ENCODE measurements at regions not wholly inside any gene's neighbourhood (a gene's known extent, or its start where the extent isn't known, plus 50 kb on each side); places are given as distances from the start of the nearest gene placed in this dataset.
"Not testable (repeated sequence)": the region's sequence is repeated elsewhere in the genome, so short reads cannot be mapped to it uniquely, and the experiment has no call there.

DNA sequence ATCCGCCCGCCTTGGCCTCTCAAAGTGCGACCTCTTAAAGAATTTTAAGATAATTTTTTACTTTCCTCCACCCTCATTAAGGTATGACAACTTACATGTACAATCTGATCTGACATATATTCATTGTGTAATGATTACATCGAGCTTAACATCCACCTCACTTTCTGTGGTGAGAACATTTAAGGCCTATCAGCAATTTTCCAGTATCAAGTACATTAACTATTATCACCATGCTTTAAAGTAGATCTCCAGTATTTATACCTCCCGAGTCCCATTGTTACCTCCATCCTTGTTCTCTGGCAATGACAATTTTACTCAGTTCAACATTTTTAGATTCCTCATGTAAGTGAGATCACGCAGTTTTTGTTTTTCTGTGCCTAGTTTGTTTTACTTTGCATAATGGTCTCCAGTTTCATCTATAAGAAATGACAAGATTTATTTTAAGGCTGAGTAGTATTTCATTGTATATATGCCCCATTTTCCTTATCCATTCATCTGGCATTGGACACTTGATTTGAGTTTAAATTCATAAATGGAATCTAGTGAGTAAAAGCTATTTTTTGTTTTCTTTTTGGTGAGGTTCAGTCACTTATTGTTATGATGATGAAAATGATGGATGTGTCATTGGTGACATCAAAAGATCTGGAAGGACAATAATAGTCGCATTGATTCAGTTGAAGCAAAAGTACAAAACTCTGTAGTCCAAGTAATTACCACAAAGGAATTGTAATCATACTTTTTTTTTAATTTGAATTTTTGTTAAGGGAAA lies 87.0 kb downstream of the OR2B2 start:
- peak overlapping the region; percentile 83 to 99 (median 92) for H3K4me3 Mint-ChIP-seq
- H3K4me1 Mint-ChIP-seq = peaks cover 8 to 43% (median 31%) of the 10 kb centered on the region in 4 donors
- POLR2A ChIA-PET = interaction anchor here (0.6 to 9.2 kb wide), 29 partner anchors 10 to 1807 kb away, joined by 3 to 308 read pairs (median 4); a partner anchor contains a TSS
- ATAC-seq (no peak), DNase-seq (peak in 1 of 10 donors; percentile 40)
- peak overlapping the region; percentile 96 to 100 (median 97) for H3K27ac Mint-ChIP-seq
- H3K9me3 Mint-ChIP-seq = no peaks in the 10 kb centered on the region
- no peaks in the 10 kb centered on the region for H3K36me3 Mint-ChIP-seq
- no peaks in the 10 kb centered on the region for H3K27me3 Mint-ChIP-seq

DNA sequence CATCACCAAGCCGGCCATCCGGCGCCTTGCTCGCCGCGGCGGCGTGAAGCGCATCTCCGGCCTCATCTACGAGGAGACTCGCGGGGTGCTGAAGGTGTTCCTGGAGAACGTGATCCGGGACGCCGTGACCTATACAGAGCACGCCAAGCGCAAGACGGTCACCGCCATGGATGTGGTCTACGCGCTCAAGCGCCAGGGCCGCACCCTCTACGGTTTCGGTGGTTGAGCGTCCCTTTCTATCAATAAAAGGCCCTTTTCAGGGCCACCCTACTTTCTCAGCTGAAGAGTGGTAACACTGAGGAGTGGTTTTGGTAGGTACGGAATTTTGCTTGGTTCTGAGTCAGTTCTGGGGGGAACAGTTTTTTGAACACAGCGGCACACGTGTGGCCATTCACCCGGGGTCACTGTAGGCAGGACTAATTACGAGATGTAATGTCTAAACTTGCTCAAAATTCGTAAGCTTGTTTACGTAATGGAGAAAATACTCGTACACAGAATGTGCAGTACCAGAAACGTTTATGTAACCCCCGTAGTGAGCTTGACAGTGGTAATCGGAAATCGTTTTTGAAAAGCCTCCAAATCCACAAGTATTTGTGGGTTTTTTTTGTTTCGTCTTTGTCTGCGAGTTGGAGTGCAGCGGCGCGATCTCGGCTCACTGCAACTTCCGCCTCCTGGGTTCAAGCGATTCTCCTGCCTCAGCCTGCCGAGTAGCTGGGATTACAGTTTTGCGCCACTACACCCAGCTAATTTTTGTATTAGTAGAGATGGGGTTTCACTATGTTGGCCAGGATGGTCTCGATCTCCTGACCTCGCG lies 87.8 kb downstream of the OR2B2 start:
- peak overlapping the region; percentile 83 to 99 (median 92) for H3K4me3 Mint-ChIP-seq
- H3K9me3 Mint-ChIP-seq, H3K27me3 Mint-ChIP-seq: not testable (repeated sequence)

DNA sequence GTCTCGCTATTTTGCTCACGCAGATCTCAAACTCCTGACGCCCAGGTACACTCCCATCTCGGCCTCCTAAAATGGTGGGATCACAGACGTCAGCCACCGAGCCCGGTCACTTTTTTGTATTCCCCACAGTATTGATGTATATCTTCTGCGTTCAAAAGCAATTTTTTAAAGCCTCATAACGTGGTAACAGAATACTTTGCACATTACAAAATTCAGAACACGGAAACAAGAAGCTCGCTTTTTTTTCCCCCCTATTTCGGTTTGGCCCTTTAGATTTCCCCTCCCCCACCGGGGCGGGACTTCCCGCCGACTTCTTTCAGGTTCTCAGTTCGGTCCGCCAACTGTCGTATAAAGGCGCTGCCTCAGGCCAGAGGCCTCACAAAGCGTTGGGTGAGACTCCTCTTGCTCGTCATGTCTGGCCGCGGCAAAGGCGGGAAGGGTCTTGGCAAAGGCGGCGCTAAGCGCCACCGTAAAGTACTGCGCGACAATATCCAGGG lies 88.4 kb downstream of the OR2B2 start:
- peak in 8 of 10 donors; percentile 55 to 85 (median 72) for DNase-seq
- not testable (repeated sequence) for H3K36me3 Mint-ChIP-seq, H3K9me3 Mint-ChIP-seq, H3K27me3 Mint-ChIP-seq
- H3K4me3 Mint-ChIP-seq = peak overlapping the region; percentile 83 to 99 (median 92)
- peak overlapping the region; percentile 96 to 100 (median 97) for H3K27ac Mint-ChIP-seq
- POLR2A ChIA-PET = interaction anchor here (1.0 to 9.2 kb wide), 17 partner anchors 10 to 1791 kb away, joined by 3 to 308 read pairs (median 9); a partner anchor contains a TSS
- peaks cover 8 to 29% (median 21%) of the 10 kb centered on the region in 4 donors for H3K4me1 Mint-ChIP-seq
- ATAC-seq = peak; percentile 22 to 61

More for the DNA sequence above, 87.8 kb downstream of the OR2B2 start:
- H3K36me3 Mint-ChIP-seq = not testable (repeated sequence)
- DNase-seq (peak in 7 of 10 donors; percentile 42 to 86 (median 69)), ATAC-seq (peak; percentile 77 to 81)
- POLR2A ChIA-PET = interaction anchor here (0.6 to 9.2 kb wide), 29 partner anchors 10 to 1807 kb away, joined by 3 to 308 read pairs (median 4); a partner anchor contains a TSS
- H3K27ac Mint-ChIP-seq = peak overlapping the region; percentile 96 to 100 (median 97)
- H3K4me1 Mint-ChIP-seq = peaks cover 8 to 35% (median 24%) of the 10 kb centered on the region in 4 donors

DNA sequence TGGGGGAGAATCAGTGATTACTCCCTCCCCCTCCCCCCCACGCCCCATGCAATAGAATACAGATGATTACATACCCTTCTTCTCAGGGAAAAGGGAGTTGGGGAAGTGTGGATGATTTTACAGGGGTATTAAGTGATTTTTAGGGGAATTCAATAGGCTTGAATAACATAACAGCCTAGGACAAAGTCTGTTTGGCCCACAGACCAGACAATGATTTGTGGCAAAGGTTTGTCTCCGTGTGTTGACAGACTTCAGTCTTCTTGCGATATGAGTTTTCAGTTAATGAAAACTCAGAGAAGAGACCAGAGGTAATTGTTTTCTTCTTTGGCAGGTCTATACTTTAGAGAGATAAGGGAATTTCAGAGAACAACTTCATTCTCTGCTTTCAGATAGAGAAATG lies 95.3 kb downstream of the OR2B2 start:
- peak overlapping the region in 1 of 10 donors; percentile 12 for H3K4me3 Mint-ChIP-seq

DNA sequence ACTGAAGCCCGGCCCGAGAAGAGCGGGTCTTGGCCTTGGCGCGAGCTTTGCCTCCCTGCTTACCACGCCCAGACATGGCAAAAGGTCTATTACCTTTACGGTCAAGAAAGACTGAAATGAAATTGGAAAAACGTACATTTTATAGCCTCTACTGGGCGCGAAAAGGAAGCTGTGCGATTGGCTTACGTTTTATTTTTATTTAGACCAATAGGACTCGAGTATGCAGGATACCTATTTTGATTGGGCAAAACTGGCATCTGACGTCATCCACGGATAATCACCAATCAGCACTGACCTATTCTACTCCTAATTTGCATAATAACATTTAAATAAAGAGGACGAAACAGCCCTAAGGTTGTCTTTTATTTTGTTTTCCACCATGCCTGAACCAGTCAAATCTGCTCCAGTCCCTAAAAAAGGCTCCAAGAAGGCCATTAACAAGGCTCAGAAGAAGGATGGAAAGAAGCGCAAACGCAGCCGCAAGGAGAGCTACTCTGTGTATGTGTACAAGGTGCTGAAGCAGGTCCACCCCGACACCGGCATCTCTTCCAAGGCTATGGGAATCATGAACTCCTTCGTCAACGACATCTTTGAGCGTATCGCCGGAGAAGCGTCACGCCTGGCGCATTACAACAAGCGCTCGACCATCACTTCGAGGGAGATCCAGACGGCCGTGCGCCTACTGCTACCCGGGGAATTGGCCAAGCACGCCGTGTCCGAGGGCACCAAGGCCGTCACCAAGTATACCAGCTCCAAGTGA lies 97.4 kb downstream of the OR2B2 start:
- H3K36me3 Mint-ChIP-seq = no peaks in the 10 kb centered on the region
- peak; percentile 71 to 76 for ATAC-seq
- peak in 9 of 10 donors; percentile 52 to 91 (median 85) for DNase-seq
- POLR2A ChIA-PET = interaction anchor here (0.5 to 9.3 kb wide), 16 partner anchors 9 to 1691 kb away, joined by 3 to 438 read pairs (median 4); partner anchors contain the start of gene HMGN4
- H3K4me1 Mint-ChIP-seq = peaks cover 19 to 48% (median 33%) of the 10 kb centered on the region in 4 donors
- peaks cover 0 to under 1% (median 0%) of the 10 kb centered on the region in 9 donors for H3K9me3 Mint-ChIP-seq
- H3K4me3 Mint-ChIP-seq = peak overlapping the region; percentile 84 to 94 (median 91)
- H3K27ac Mint-ChIP-seq = peak overlapping the region; percentile 89 to 98 (median 94)
- no peaks in the 10 kb centered on the region for H3K27me3 Mint-ChIP-seq

More for the DNA sequence above, 95.3 kb downstream of the OR2B2 start:
- no peak for DNase-seq
- Mint-ChIP-seq H3K9me3 (no peaks in the 10 kb centered on the region), H3K27me3 (no peaks in the 10 kb centered on the region), H3K4me1 (peaks cover 7 to 29% (median 16%) of the 10 kb centered on the region in 4 donors), H3K27ac (no peak overlapping the region), H3K36me3 (no peaks in the 10 kb centered on the region)
- POLR2A ChIA-PET = interaction anchor here (0.6 to 9.2 kb wide), 4 partner anchors 18 to 684 kb away, joined by 3 to 308 read pairs (median 6); a partner anchor contains a TSS
- ATAC-seq = no peak

DNA sequence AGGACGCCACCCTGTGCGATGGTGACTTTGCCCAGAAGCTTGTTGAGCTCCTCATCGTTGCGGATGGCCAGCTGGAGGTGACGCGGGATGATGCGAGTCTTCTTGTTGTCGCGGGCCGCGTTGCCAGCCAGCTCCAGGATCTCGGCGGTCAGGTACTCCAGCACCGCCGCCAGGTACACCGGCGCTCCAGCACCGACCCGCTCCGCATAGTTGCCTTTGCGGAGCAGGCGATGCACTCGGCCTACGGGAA lies 97.9 kb downstream of the OR2B2 start:
- DNase-seq, H3K9me3 Mint-ChIP-seq, H3K36me3 Mint-ChIP-seq, H3K27me3 Mint-ChIP-seq: not testable (repeated sequence)
- ATAC-seq = peak; percentile 31 to 39
- POLR2A ChIA-PET = interaction anchor here (0.7 to 9.3 kb wide), 15 partner anchors 10 to 1691 kb away, joined by 3 to 438 read pairs (median 5); partner anchors contain the start of gene HMGN4
- H3K27ac Mint-ChIP-seq = peak overlapping the region; percentile 89 to 98 (median 94)
- H3K4me3 Mint-ChIP-seq = peak overlapping the region; percentile 84 to 94 (median 91)
- peaks cover 19 to 51% (median 35%) of the 10 kb centered on the region in 4 donors for H3K4me1 Mint-ChIP-seq

DNA sequence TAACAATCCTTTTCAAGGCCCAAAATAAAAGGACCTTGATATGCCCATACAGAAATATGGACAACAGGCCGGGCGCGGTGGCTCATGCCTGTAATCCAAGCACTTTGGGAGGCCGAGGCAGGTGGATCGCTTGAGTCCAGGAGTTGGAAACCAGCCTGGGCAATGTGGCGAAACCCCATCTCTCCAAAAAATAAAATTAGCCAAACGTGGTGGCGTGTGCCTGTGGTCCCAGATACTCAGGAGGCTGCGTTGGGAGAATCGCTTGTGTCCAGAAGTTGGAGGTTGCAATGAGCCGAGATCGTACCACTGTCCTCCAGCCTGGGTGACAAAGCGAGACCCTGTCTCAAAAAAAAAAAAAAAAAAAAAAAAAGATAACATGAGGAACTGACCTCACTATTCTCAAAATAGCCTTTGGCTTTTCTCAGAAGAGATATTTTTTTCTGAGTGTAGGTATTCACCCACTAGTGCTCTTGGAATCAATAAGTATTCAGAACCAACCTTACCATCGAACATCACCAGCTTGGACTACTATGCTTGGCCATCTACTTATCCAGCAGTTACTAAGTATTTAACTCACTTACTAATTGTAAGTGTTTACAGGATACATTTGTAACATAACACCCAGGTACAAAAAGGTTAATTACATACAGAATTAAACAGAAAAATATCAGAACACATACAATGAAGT lies 99.2 kb downstream of the OR2B2 start:
- H3K27ac Mint-ChIP-seq = peak overlapping the region in 3 of 10 donors; percentile 25 to 92 (median 33)

DNA sequence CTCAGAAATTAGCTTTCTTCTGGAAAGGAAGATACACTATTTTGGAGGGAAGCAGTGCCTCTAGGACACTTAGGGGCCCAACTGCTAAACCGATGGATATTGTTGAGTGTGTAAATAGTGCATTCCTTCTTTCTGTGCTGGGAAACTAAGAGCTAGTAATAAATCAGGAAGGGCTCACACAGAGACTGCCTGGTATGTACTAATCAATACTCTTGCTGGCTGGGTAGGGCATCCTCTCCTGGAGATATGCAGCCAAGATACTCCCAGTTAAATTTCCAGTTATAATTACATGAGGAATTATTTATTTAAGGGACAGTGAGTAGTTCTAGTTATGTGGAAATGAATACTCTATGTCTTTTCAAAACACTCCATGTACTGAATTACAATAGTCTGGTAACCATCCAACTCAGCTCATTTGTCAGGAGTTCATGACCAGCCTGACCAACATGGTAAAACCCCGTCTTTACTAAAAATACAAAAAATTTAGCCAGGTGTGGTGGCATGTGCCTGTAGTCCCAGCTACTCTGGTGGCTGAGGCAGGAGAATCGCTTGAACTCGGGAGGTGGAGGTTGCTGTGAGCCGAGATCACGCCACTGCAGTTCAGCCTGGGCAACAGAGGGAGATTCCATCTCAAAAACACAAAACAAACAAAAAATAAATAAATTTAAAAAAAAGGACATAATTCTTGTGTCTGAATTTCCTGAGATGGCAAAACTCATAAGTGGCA lies 100.0 kb downstream of the OR2B2 start:
- no peaks in the 10 kb centered on the region for H3K36me3 Mint-ChIP-seq
- H3K4me3 Mint-ChIP-seq = peak overlapping the region in 1 of 10 donors; percentile 19
- peaks cover 0 to 10% (median 0%) of the 10 kb centered on the region in 9 donors for H3K9me3 Mint-ChIP-seq
- POLR2A ChIA-PET = interaction anchor here (0.7 to 9.3 kb wide), 12 partner anchors 12 to 1688 kb away, joined by 3 to 438 read pairs (median 42); partner anchors contain the start of gene ZNF184
- ATAC-seq = no peak
- no peak for DNase-seq
- H3K27ac Mint-ChIP-seq = peak overlapping the region in 2 of 10 donors; percentile 7 to 33
- peaks cover 23 to 68% (median 44%) of the 10 kb centered on the region in 4 donors for H3K4me1 Mint-ChIP-seq
- no peaks in the 10 kb centered on the region for H3K27me3 Mint-ChIP-seq

More for the DNA sequence above, 99.2 kb downstream of the OR2B2 start:
- ATAC-seq (no peak), DNase-seq (no peak)
- no peaks in the 10 kb centered on the region for H3K36me3 Mint-ChIP-seq
- H3K4me1 Mint-ChIP-seq = peaks cover 19 to 63% (median 38%) of the 10 kb centered on the region in 4 donors
- POLR2A ChIA-PET = interaction anchor here (0.7 to 9.3 kb wide), 8 partner anchors 11 to 1688 kb away, joined by 4 to 438 read pairs (median 20); a partner anchor contains a TSS
- peaks cover 0 to 10% (median 0%) of the 10 kb centered on the region in 9 donors for H3K9me3 Mint-ChIP-seq
- H3K27me3 Mint-ChIP-seq = no peaks in the 10 kb centered on the region
- peak overlapping the region in 1 of 10 donors; percentile 22 for H3K4me3 Mint-ChIP-seq

DNA sequence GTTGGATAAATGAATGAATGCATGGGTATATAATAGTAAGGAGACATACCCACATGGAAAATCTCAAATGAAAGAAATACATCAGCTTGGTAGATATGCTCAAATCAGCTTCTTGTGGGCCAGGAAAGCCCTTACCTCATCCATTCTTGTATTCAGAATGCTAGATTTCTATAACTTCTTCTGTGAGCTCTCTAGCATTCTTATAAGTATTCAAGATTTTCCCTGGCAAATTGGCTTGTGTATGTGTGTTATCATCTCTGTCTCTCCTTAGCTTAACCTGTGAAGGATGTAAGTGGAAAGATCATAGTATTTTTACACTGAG lies 100.8 kb downstream of the OR2B2 start:
- Mint-ChIP-seq H3K36me3 (no peaks in the 10 kb centered on the region), H3K27me3 (no peaks in the 10 kb centered on the region), H3K4me1 (peaks cover 31 to 76% (median 50%) of the 10 kb centered on the region in 4 donors), H3K27ac (peak overlapping the region in 9 of 10 donors; percentile 97 to 99 (median 98)), H3K4me3 (peak overlapping the region in 8 of 10 donors; percentile 30 to 97 (median 94)), H3K9me3 (peaks cover 0 to 10% (median 0%) of the 10 kb centered on the region in 9 donors)
- POLR2A ChIA-PET = interaction anchor here (1.1 to 9.3 kb wide), 14 partner anchors 10 to 1768 kb away, joined by 3 to 438 read pairs (median 42); a partner anchor contains a TSS
- DNase-seq = no peak
- no peak for ATAC-seq

DNA sequence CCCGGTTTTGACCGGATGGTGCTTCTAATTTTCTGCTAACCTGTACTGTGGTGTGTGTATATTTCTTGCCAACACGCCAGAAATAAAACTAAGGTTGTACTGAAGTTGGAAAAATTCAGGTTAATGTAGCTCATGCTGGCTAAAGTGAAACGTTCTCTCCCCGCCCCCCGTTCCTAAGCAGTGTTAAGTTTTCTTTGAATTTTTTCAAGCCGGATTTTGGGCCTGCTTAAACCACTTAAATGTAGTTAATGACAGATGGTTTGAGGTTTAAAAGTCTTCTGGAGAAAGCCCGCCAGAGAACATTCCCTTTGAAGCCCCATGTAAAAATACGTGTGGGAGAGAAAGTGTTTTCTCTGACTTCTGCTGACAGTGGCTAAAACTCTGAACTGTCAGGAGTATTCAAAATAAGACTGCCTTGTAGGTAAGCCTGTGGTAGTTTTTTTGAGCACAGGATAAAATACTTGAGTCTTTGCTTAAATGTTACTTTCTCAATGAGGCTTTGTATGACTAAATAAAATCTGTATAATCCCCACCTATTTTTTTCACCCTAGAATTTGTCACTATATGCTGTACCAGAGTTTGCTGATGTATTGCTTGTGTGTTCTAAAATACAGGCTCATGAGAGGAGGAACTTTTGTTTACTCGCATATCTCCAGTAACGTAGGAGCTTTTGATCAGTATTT lies 101.3 kb downstream of the OR2B2 start:
- Mint-ChIP-seq H3K4me1 (peaks cover 32 to 78% (median 50%) of the 10 kb centered on the region in 4 donors), H3K36me3 (no peaks in the 10 kb centered on the region), H3K4me3 (peak overlapping the region; percentile 90 to 97 (median 96)), H3K9me3 (peaks cover 0 to 10% (median 0%) of the 10 kb centered on the region in 9 donors), H3K27me3 (no peaks in the 10 kb centered on the region), H3K27ac (peak overlapping the region; percentile 97 to 99 (median 98))
- ATAC-seq (no peak), DNase-seq (peak in 4 of 10 donors; percentile 17 to 46 (median 32))
- POLR2A ChIA-PET = interaction anchor here (0.8 to 9.3 kb wide), 19 partner anchors 11 to 1789 kb away, joined by 3 to 438 read pairs (median 25); a partner anchor contains a TSS

Measured in naive thymus-derived CD8-positive, alpha-beta T cell (primary cell).